GM12873 (cell line): ENCODE measurements at regions not wholly inside any gene's neighbourhood (a gene's known extent, or its start where the extent isn't known, plus 50 kb on each side); places are given as distances from the start of the nearest gene placed in this dataset.

Source experiments
- TF ChIP-seq, protein P1 (sequence below): IDR thresholded peaks from 2 replicates; pipeline ENCODE4 v1.5.1; 2012; ENCODE audit warnings: low read depth, mild to moderate bottlenecking, moderate library complexity, low read length, control low read depth; ENCODE audit not compliant: insufficient read depth; ENCODE audit errors: missing control alignments

DNA sequence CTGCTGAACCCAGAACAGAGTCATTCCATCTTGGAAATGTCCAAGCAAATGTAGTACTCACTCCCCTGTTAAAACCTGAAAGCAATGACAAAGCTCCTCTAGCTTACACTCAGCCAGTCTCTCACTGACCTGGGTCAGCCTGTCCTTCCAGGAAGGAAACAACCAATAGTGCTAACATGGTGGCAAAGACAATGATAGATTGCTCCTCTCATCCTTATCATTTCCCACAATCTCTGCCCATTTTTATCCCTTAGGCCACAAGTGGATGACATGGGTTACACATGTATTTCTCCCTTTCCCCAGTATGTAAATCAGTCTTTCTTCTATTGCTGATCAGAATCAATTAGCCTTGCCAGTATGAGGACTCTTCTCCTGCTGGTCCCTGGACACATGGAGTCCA lies 154.6 kb upstream of the SESN3 start:
- TF ChIP-seq, protein P1, sequence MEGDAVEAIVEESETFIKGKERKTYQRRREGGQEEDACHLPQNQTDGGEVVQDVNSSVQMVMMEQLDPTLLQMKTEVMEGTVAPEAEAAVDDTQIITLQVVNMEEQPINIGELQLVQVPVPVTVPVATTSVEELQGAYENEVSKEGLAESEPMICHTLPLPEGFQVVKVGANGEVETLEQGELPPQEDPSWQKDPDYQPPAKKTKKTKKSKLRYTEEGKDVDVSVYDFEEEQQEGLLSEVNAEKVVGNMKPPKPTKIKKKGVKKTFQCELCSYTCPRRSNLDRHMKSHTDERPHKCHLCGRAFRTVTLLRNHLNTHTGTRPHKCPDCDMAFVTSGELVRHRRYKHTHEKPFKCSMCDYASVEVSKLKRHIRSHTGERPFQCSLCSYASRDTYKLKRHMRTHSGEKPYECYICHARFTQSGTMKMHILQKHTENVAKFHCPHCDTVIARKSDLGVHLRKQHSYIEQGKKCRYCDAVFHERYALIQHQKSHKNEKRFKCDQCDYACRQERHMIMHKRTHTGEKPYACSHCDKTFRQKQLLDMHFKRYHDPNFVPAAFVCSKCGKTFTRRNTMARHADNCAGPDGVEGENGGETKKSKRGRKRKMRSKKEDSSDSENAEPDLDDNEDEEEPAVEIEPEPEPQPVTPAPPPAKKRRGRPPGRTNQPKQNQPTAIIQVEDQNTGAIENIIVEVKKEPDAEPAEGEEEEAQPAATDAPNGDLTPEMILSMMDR = no peak

DNA sequence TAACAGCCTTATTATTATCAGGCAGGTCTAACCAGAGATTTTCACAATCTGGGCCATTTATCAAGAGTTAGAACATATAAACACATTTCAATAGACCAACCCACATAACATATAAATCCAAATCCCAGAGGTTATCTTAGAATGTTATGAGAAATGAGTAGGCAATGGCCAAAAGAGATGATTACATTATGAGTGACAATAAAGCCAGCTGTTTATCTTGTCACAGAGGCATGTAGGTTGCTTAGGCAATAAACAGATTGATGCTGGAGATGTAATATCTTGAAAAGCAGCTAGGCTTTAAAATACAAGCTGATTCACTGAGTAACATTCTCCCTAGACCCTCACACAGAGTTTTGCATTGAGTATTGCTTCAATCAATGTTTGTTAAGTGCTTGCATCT lies 148.5 kb upstream of the SESN3 start:
- TF ChIP-seq, protein P1 = no peak

DNA sequence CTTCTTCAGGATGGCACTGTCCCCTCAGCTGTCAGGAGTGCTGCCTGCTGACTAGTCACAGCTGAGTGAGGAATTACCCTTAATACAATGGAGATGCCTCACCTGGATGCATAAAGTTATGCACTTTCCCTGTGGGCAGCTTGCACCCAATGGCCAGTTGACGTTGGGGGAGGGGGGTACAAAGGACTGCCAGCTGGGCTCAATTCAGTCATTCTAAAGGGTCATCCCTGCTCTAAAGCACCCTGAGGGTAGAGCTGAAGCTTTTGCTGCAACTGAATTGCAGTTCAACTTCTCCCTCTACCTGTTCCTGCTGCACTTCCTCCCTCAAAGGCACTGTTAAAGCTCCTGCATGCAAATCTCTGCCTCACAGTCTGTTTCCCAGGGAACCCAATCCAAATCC lies 147.8 kb upstream of the SESN3 start:
- TF ChIP-seq, protein P1 = no peak

DNA sequence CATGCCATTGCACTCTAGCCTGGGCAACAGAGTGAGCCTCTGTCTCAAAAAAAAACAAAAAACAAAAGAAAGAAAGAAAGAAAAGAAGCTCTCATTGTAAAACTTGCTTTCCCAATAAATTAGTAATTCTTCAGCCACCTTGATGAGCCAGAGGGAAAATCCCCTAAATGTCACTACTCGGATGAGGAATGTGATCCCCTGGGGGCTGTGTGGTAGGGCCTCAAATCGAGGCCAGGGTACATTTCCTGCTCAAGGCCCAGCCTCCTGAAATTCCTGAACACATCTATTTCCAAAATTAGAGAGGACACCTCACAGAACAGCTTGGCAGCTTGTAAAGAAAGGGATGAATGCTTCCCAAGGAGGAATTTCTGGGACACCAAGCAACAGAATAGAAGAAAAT lies 147.1 kb upstream of the SESN3 start:
- TF ChIP-seq, protein P1 = no peak

DNA sequence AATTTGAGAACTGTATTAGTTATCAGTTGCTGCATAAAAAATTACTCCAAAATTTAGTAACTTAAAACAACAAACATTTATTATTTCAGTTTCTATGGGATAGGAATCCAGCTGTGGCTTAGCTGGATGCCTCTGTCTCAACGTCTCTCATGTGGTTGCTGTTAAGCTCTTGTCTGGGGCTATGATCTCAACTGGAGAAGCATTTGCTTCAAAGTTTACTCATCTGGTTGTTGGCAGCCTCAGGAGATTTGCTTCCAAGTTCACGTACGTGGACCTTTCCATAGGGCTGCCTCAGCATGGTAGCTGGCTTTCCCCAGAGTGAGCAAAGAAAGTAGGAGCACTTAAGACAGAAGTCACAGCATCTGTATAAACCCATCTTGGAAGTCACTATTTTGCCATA lies 144.9 kb upstream of the SESN3 start:
- TF ChIP-seq, protein P1 = no peak

DNA sequence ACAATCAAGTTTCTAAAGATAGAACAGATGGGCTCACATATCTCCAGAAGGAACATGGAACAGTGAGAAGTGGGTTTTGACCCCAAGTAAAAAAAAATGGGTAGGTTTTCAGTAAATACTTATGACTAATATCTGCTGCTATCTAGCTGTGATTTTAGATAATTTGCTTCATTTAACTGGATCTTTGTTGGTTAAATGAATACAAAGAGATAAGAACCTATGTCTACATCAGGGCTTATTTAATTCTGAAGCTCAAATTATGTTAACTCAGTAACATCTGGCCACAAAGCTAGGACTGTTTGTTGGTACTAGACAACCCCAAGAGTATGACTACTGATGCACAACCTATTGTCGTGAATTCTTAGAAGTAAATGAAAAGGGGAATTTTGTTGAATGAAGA lies 144.4 kb upstream of the SESN3 start:
- TF ChIP-seq, protein P1 = no peak

DNA sequence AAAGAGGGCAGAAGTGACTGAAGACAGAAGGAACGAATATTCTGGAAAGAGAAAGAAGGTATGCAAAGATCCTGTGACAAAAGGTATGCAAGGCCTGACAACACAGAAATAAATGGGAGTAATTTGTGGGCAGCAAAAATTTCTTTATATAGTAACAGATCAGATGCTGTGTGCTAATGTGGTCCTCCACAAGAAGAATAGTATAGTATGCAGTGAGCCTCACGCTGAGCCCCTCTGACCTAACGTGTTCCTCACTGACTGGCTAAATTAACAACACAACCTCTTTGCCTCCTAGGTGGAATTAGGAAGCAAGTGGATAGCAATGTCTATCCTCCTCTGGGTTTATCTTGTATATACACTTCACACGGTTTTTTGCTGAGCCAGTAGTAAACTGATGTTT lies 143.1 kb upstream of the SESN3 start:
- TF ChIP-seq, protein P1 = no peak
